Natural killer cell treated with Interleukin-12 subunit alpha and Interleukin-12 subunit beta and Interleukin-15 and Interleukin-18, amount 100 ng/mL, for 72 hours (primary cell): ENCODE measurements at regions not wholly inside any gene's neighbourhood (a gene's known extent, or its start where the extent isn't known, plus 50 kb on each side); places are given as distances from the start of the nearest gene placed in this dataset.

Experiments
- ATAC-seq, 2 donors: fragments of 150-1000 bp; cut with Tn5 transposase in 1 of 2; sonication (Bioruptor Pico), chemical (Tn5 transposase) in 1 of 2; 2 replicates each; pipeline ENCODE4 v1.10.0; 2021
- DNase-seq: peaks from one replicate; pipeline ENCODE4 v3.0.0; 2022; ENCODE audit warnings: low spot score
- H3K27ac Mint-ChIP-seq, 2 donors: 1 replicate in 1 of 2; 2 replicates in 1 of 2; pipeline ENCODE4 v1.8.0; 2022; ENCODE audit warnings: mixed read lengths in 2 of 2, mild to moderate bottlenecking in 1 of 2, moderate library complexity in 1 of 2
- H3K27me3 Mint-ChIP-seq, 2 donors: 1 replicate in 1 of 2; 2 replicates in 1 of 2; pipeline ENCODE4 v1.8.0; 2022; ENCODE audit warnings: mixed read lengths in 2 of 2
- H3K36me3 Mint-ChIP-seq: one replicate; pipeline ENCODE4 v1.8.0; 2022; ENCODE audit warnings: mixed read lengths
- H3K4me1 Mint-ChIP-seq, 2 donors: 1 replicate in 1 of 2; 2 replicates in 1 of 2; pipeline ENCODE4 v1.8.0; 2022; ENCODE audit warnings: low read depth in 2 of 2, mixed read lengths in 2 of 2, mild to moderate bottlenecking in 1 of 2
- H3K4me3 Mint-ChIP-seq: one replicate; pipeline ENCODE4 v1.8.0; 2022; ENCODE audit warnings: mixed read lengths
- H3K9me3 Mint-ChIP-seq: 2 replicates; pipeline ENCODE4 v1.8.0; 2022; ENCODE audit warnings: mixed read lengths

- Mint-ChIP-seq H3K27ac (no peak overlapping the region), H3K36me3 (no peaks in the 10 kb centered on the region), H3K4me1 (no peaks in the 10 kb centered on the region), H3K4me3 (no peak overlapping the region), H3K9me3 (no peaks in the 10 kb centered on the region), H3K27me3 (peaks cover 0 to 3% of the 10 kb centered on the region in 2 donors)
- ATAC-seq: no peak
- no peak for DNase-seq
Measured at GRCh38 chr1:83813576-83813975, 185.4 kb downstream of the TTLL7 start.

- ATAC-seq (no peak), DNase-seq (no peak)
- Mint-ChIP-seq H3K27me3 (no peaks in the 10 kb centered on the region), H3K9me3 (no peaks in the 10 kb centered on the region), H3K4me3 (no peak overlapping the region), H3K27ac (no peak overlapping the region), H3K4me1 (no peaks in the 10 kb centered on the region), H3K36me3 (no peaks in the 10 kb centered on the region)
Measured at GRCh38 chr1:83810144-83810543, 188.8 kb downstream of the TTLL7 start.

- ATAC-seq: no peak
- Mint-ChIP-seq H3K4me3 (no peak overlapping the region), H3K36me3 (no peaks in the 10 kb centered on the region), H3K4me1 (no peaks in the 10 kb centered on the region), H3K27ac (no peak overlapping the region), H3K9me3 (no peaks in the 10 kb centered on the region), H3K27me3 (no peaks in the 10 kb centered on the region)
- no peak for DNase-seq
Measured at GRCh38 chr1:83808536-83808935, 190.4 kb downstream of the TTLL7 start.

- DNase-seq: no peak
Measured at GRCh38 chr1:83807821-83808220, 191.1 kb downstream of the TTLL7 start.

GRCh38 chr1:83807231-83807630 lies 191.7 kb downstream of the TTLL7 start:
- H3K4me1 Mint-ChIP-seq: no peaks in the 10 kb centered on the region
- H3K4me3 Mint-ChIP-seq: no peak overlapping the region
- H3K9me3 Mint-ChIP-seq: peaks cover 3% of the 10 kb centered on the region
- H3K27me3 Mint-ChIP-seq: no peaks in the 10 kb centered on the region
- no peak overlapping the region for H3K27ac Mint-ChIP-seq
- DNase-seq (no peak), ATAC-seq (no peak)
- H3K36me3 Mint-ChIP-seq: no peaks in the 10 kb centered on the region

More at GRCh38 chr1:83807821-83808220, 191.1 kb downstream of the TTLL7 start:
- Mint-ChIP-seq H3K27ac (no peak overlapping the region), H3K9me3 (no peaks in the 10 kb centered on the region), H3K36me3 (no peaks in the 10 kb centered on the region), H3K4me3 (no peak overlapping the region), H3K4me1 (no peaks in the 10 kb centered on the region), H3K27me3 (no peaks in the 10 kb centered on the region)
- ATAC-seq: no peak

- no peaks in the 10 kb centered on the region for H3K4me1 Mint-ChIP-seq
- H3K36me3 Mint-ChIP-seq: no peaks in the 10 kb centered on the region
- H3K4me3 Mint-ChIP-seq: no peak overlapping the region
- DNase-seq (no peak), ATAC-seq (no peak)
- H3K27me3 Mint-ChIP-seq: no peaks in the 10 kb centered on the region
- H3K27ac Mint-ChIP-seq: no peak overlapping the region
- peaks cover 3% of the 10 kb centered on the region for H3K9me3 Mint-ChIP-seq
Measured at GRCh38 chr1:83805921-83806320, 193.0 kb downstream of the TTLL7 start.

- no peaks in the 10 kb centered on the region for H3K27me3 Mint-ChIP-seq
Measured at GRCh38 chr1:83802460-83803152, 196.3 kb downstream of the TTLL7 start.

GRCh38 chr1:83802023-83802422 lies 196.9 kb downstream of the TTLL7 start:
- no peaks in the 10 kb centered on the region for H3K36me3 Mint-ChIP-seq
- H3K4me1 Mint-ChIP-seq: no peaks in the 10 kb centered on the region
- H3K27me3 Mint-ChIP-seq: no peaks in the 10 kb centered on the region
- no peak overlapping the region for H3K27ac Mint-ChIP-seq
- H3K4me3 Mint-ChIP-seq: no peak overlapping the region
- DNase-seq (no peak), ATAC-seq (no peak)
- peaks cover 7% of the 10 kb centered on the region for H3K9me3 Mint-ChIP-seq

More at GRCh38 chr1:83802460-83803152, 196.3 kb downstream of the TTLL7 start:
- H3K4me3 Mint-ChIP-seq: no peak overlapping the region
- no peaks in the 10 kb centered on the region for H3K4me1 Mint-ChIP-seq
- H3K36me3 Mint-ChIP-seq: no peaks in the 10 kb centered on the region
- H3K9me3 Mint-ChIP-seq: peaks cover 7% of the 10 kb centered on the region
- H3K27ac Mint-ChIP-seq: no peak overlapping the region
- DNase-seq (no peak), ATAC-seq (no peak)

GRCh38 chr1:83800066-83800465 lies 198.9 kb downstream of the TTLL7 start:
- Mint-ChIP-seq H3K4me1 (no peaks in the 10 kb centered on the region), H3K27ac (no peak overlapping the region), H3K27me3 (no peaks in the 10 kb centered on the region), H3K36me3 (no peaks in the 10 kb centered on the region), H3K9me3 (peaks cover 9% of the 10 kb centered on the region), H3K4me3 (no peak overlapping the region)
- ATAC-seq (no peak), DNase-seq (no peak)

GRCh38 chr1:83799594-83799993 lies 199.3 kb downstream of the TTLL7 start:
- no peak for ATAC-seq
- peaks cover 9% of the 10 kb centered on the region for H3K9me3 Mint-ChIP-seq
- no peaks in the 10 kb centered on the region for H3K36me3 Mint-ChIP-seq
- DNase-seq: no peak
- no peak overlapping the region for H3K4me3 Mint-ChIP-seq
- no peak overlapping the region for H3K27ac Mint-ChIP-seq
- H3K27me3 Mint-ChIP-seq: no peaks in the 10 kb centered on the region
- H3K4me1 Mint-ChIP-seq: no peaks in the 10 kb centered on the region

- Mint-ChIP-seq H3K36me3 (no peaks in the 10 kb centered on the region), H3K9me3 (peaks cover 11% of the 10 kb centered on the region), H3K4me3 (no peak overlapping the region), H3K4me1 (no peaks in the 10 kb centered on the region), H3K27me3 (no peaks in the 10 kb centered on the region), H3K27ac (no peak overlapping the region)
- no peak for DNase-seq
- no peak for ATAC-seq
Measured at GRCh38 chr1:83798965-83799364, 200.0 kb downstream of the TTLL7 start.

GRCh38 chr1:83796409-83796808 lies 202.5 kb downstream of the TTLL7 start:
- no peak for ATAC-seq
- H3K9me3 Mint-ChIP-seq: peaks cover 10% of the 10 kb centered on the region

GRCh38 chr1:83794384-83794783 lies 204.5 kb downstream of the TTLL7 start:
- no peak overlapping the region for H3K27ac Mint-ChIP-seq
- no peaks in the 10 kb centered on the region for H3K27me3 Mint-ChIP-seq
- no peak overlapping the region for H3K4me3 Mint-ChIP-seq
- peaks cover 10% of the 10 kb centered on the region for H3K9me3 Mint-ChIP-seq
- DNase-seq: no peak
- no peaks in the 10 kb centered on the region for H3K36me3 Mint-ChIP-seq
- H3K4me1 Mint-ChIP-seq: no peaks in the 10 kb centered on the region
- no peak for ATAC-seq

More at GRCh38 chr1:83796409-83796808, 202.5 kb downstream of the TTLL7 start:
- no peak for DNase-seq
- no peaks in the 10 kb centered on the region for H3K4me1 Mint-ChIP-seq
- H3K27ac Mint-ChIP-seq: no peak overlapping the region
- no peak overlapping the region for H3K4me3 Mint-ChIP-seq
- H3K27me3 Mint-ChIP-seq: no peaks in the 10 kb centered on the region
- no peaks in the 10 kb centered on the region for H3K36me3 Mint-ChIP-seq

GRCh38 chr1:83791821-83792437 lies 207.0 kb downstream of the TTLL7 start:
- Mint-ChIP-seq H3K27me3 (no peaks in the 10 kb centered on the region), H3K27ac (no peak overlapping the region), H3K9me3 (peaks cover 6% of the 10 kb centered on the region), H3K4me1 (no peaks in the 10 kb centered on the region), H3K4me3 (no peak overlapping the region), H3K36me3 (no peaks in the 10 kb centered on the region)
- ATAC-seq: peak in 1 of 2 donors; percentile 36
- no peak for DNase-seq
